Kidney capillary endothelial cell (primary cell): ENCODE measurements at regions not wholly inside any gene's neighbourhood (a gene's known extent, or its start where the extent isn't known, plus 50 kb on each side); places are given as distances from the start of the nearest gene placed in this dataset.
A peak's percentile ranks its signal among the peaks of the same experiment; 100 is the strongest.

Source experiments
- DNase-seq: peaks from one replicate; pipeline ENCODE4 v3.0.0-alpha.2; 2018; ENCODE audit warnings: low spot score

DNA sequence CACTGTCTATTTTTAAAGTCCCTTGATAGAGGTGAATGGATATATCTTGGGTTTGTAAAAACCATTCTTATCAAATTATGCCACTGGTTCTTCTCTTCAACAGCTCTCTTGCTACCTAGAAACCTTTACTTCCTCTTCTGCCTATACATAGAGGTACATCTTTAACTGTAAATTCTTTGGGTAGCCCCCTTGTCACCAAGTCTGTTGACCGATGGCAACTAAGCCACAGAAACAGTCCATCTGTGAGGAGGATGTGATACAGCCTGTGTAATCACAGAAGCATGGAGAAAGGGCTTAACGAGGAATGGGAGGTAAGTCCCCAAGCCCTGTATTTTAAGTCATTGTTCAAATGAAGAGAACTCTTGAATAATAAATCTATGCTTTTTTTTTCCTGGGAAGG lies 246.5 kb upstream of the MDFIC2 start:
- no peak for DNase-seq

DNA sequence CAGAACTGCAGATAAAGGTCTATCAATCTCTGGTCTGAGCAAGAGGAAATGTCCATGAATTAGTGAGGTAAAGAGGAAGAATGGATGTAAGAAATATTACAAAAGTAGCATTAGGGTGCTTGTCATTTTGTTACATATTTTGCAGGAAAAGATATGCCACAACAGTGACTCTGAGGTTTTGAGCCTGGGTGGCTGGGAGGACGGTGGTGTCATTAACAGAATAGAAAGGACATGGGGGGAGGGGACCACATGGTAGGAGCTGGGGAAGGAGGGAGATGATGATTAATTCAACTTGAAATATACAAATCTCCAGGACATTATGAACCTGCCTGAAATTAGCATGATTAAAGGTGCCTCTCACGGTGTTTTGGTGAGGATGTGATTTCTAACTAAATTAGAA lies 245.5 kb upstream of the MDFIC2 start:
- DNase-seq, result no peak

DNA sequence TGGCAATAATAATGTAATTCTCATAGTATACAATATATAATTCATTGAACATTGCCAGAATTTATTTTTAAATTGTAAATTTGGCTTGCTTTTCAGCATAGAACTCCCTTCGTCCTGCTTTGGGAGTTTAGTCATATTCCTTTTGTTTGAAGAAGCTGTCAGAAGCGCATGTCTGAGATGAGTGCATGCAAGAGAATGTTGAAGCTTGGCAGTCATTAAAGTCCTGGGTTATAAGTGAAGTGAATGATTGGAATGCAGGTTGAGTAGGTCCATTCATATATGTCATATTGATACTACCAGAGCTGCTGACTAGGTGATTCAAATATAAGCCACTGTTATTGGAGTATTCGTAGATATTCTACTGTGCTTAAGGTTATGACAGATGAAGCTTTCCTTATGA lies 243.6 kb upstream of the MDFIC2 start:
- DNase-seq, result no peak

DNA sequence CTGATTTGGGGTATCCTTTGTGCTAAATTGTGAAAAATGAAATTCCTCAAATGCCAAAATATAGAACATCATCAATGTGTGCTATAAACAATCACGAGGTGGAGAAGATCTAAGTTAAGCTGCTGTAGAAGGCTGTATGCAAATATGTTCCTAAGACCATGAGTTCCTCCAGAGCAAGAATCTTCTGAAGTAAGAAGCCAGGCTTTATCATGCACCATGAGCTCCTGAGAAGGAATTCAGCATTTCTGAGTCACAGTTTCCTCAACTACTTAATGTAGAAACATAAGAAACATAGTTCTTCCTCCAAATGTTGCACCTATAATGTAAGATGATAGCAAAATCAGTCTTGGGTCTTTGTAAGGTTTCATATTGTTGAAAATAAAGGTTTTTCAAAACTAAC lies 241.7 kb upstream of the MDFIC2 start:
- no peak for DNase-seq

DNA sequence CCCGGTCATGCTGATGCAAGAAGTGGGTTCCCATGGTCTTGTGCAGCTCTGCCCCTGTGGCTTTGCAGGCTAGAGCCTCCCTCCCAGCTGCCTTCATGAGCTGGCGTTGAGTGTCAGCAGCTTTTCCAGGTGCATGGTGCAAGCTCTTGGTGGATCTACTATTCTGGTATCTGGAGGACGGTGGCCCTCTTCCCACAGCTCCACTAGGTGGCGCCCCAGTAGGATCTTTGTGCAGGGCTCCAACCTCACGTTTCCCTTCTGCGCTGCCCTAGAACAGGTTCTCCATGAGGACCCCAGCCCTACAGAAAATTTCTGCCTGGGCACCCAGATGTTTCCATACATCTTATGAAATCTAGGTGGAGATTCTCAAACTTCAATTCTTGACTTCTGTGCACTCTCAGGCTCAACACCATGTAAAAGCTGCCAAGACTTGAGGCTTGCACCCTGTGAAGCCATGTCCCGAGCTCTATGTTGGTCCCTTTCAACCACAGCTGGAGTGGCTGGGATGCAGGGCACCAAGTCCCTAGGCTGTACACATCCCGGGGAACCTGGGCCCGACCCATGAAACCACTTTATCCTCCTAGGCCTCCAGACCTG lies 238.4 kb upstream of the MDFIC2 start:
- DNase-seq, result peak; percentile 40

DNA sequence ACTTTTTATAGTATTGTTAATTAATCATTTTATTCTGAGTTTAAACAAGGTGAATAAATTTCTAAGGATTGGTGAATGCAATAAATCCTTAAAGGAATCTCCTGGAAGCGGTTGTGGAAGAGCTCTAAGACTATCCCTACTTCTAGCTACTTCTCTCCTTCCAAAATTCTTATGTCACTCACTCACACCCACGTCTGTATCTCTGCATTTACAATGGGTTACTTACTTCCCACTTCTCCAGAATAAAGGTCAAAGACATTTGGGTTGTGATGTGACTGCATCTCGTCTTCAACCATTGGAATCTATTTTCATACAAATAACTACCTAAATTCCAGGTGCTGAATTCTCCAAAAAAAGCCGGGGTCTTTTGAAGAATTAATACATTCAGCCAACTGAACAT lies 234.2 kb upstream of the MDFIC2 start:
- no peak for DNase-seq

DNA sequence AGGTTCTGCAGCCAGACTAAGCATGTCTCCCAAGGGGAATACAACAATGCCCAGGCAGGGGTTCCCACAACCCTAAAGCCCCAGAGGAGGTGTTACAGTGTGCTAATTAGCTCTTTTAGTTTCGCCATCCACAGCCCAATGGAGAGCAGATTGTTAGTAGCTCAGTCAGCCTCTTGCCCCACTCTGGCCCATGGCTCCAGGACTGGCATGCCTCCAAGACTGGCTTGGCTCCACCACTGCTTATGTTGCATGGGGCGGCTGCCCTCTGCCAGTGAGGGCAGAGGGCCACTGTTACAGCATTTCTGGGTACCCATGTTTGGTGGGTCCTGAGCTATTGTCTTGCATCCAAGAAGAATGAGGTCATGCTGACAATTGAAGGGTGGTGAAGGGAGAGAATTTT lies 231.1 kb upstream of the MDFIC2 start:
- DNase-seq, result no peak

DNA sequence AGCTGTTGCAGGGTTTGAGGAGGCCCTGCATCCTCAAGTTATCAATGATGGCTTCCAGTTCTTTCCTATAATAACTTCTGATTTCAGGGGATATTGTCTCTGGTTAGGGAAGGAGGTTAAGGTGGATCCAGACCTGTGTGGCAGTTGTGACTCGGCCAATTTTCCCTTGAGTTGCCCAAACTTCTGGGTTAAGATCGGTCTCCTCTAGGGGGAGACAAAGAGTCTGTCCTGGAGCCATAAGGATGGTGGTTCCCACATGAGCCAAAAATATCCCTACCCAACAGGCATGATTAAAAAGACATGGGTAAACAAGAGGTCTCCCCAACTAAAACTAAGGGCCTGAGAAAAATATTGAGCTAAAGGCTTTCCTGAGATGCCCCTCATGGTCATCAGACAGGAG lies 227.5 kb upstream of the MDFIC2 start:
- DNase-seq, result no peak

DNA sequence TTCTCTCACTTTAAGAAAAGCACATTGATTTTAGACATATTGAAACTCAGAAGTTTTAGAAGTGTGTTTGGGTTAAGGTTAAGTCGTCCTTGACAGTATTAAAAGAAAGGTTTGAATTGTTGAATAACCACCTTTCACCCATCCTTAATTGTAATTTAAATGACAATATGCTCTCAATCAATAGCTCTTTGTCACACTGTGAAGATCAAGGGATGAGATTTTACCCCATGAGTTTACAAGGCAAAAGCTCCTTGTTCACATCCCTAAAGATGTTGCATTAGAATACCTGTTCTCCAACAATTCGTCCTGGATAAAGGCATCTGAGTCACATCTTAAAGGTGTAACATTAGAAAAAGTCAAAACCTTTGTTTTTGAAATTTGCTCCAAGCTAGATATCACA lies 220.4 kb upstream of the MDFIC2 start:
- no peak for DNase-seq

DNA sequence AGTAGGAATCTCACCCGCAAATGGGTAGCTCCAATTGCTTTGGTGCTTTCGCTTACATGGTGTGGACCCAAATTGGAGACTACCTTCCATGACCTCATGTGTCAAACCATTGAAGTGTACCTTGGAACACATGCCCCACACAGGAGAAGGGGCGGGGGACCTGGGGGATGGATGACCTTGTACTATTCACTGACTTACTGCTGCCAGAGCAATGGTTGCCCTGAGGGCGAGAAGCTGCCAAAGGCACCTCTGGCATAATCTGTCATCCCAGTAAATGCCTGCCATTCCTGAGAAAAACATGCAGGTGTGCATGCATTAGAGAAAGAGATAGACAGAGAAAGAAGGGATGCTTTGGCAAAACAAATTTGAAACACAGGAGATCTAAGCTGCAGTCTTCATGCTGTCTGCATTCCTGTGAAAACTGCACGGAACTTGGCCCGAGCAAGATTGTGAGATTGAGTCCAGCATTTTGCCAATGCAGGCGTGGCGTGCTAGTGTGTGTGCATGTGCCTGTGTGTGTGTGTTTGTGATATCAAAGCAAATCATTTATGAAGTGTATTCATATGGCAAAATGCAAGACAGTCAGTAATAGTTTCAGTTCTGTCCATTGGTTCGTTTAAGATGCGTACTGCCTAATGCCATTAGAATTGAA lies 219.5 kb upstream of the MDFIC2 start:
- no peak for DNase-seq

DNA sequence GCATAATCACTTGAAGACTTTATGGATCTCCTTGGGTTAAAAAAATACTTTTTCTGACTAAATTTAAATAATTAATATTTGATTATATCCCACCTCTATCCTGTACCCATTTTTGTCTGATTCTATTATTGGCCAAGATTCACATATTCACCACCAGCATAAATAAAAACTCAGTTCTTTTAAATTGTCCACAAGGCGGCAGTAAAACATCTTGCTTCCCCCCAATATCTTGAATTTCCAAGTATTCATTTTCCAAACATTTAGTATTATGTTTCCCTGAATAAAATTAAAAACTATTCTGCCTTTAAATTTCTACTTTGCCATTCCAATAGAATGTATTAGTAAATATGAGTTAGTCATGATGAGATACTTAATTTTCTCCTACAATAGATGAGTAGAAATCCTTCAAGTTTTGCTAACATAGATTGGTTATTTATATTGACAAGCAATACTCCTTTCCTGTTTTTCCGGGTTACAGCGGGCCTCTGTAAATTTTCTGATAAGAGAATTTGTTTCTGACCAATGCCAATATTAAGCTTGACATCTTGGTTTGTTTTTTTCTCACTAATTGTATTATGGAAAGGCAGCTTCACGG lies 218.7 kb upstream of the MDFIC2 start:
- DNase-seq, result peak; percentile 44

DNA sequence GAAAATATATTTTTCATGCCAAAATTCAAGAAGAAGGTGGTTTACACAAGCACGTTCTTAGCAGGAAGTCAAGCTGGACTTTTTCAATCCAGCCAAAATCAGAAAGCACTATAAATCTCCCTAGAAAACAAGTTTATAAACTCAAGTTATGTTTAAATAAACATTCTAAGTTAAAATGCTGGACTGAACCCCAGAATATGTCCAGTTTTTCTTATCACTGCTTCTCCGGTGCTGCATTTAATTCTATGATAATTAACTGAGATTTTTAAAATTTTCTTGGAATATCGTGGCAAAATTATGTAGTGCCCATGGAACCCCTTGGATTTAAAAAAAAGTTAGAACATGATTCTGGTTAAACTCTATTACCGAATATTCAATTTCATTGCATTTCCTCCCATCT lies 218.2 kb upstream of the MDFIC2 start:
- DNase-seq, result no peak

DNA sequence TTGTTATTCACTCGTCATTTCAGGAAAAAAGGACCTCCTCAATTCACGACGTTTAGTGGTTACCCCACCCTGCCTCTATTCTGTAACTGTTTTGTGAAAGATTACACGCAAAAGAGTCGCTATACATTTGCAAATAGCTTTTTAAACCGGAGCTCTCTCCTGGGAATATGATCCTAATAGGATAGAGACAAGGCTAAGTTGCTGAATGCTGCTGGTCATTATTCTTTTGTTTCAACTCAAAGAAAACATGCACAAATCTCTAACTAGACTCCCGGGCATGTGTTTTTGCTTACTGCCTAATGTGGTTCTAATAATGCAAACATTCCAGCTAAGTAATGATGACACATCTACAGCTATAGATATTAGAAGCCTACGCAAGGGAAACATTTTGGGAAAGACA lies 214.6 kb upstream of the MDFIC2 start:
- no peak for DNase-seq

DNA sequence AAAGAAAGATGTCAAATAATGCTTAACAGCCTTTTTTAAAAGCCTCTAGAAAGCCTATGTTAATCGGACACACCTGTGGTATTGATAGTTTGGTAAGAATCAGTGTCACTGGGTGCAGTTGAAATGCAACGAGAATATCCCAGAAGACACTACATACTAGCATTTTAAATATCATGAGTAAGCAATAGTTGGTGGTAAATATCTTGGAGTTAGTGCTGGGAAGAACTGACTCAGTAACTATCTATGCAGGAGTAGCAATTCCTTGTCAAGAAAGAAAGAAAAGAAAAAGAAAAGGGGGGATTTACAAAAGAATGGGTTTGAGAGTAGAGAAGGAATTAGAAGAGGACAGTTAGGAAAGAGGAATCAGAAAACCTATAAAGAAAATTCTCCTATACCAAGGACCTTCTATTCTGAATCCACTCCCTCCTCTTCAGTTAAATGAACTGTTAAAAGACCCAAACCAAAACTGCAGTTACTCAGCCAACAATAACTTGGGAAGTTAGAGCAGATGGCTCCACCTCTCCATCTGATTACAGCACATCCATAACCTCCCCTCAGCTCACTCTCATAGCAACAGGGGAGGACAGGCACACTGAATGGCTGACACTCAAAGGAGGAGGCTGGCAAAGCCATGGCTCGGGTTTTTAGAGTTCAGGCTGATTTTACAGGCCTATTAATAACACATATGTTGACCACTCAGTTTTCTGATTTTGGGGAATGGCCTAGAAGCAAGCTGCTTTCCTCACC lies 207.6 kb upstream of the MDFIC2 start:
- no peak for DNase-seq

DNA sequence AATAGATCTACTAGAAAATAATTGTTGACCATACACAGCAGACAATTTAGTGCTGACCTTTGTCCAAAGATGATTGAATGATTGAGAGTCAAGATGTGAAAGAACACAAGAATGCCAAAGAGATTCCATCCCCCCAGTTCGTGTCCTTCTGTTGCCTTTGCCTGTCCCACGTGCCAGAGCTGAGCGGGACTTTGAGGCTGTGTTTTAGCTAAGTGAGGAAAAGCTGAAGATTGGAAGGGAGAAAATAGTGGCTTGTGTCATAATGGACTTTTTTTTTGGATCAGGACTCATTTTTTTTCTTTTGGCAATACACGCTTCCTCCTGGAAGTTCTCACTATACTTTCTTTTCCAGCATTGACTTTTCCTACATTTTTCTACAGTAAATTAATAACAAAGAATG lies 206.6 kb upstream of the MDFIC2 start:
- no peak for DNase-seq

DNA sequence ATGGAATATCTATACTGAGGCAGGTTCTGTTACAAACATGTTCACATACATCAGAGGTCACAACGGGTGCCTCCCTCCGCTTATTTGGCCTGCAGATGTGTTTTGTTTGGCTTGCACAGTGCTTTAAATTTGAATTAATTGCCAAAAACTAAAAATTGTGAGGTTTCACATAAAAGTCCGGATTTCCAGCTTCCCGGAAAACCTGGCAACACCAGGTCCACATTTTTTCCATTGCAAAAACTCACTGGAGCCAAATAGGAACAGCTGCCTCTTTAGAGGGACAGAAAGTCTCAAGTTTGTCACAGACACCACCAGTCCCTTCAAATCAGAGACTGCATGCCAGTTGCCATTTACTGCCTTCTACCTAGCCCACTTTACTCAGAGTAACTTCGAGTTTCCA lies 205.9 kb upstream of the MDFIC2 start:
- no peak for DNase-seq

DNA sequence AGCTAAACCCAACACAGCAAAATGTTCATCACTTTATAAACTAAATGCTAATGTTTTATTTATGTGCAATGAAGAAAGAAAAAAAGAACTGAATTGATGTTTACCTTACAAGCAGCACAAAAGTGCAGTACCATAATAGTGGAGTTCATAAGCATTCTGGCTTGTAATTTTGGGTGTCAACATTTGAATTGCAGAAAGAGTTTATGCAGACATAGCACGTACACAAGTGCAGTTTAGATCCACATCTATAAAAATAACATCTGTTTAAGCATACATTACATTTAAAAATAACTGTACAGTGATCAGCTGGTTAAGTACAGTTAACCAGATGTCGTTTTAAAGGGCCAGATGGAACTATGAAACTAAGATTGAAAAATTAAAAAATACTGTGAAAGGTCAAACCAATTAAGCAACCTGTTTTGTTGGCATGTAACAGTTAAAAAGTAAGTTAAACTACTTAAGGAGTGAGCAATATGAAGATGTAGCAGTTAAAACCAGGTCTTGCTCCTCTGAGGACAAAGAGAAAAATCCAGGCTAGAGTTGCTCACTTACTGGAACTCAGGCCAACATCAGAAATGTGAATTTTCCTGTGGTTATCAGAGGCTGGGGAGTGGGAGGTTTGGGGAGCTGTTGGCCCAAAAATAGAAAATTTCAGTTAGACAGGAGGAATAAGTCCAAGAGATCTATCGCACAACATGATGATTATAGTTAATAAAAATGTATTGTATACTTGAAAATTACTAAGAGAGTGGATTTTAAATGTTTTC lies 204.9 kb upstream of the MDFIC2 start:
- no peak for DNase-seq

DNA sequence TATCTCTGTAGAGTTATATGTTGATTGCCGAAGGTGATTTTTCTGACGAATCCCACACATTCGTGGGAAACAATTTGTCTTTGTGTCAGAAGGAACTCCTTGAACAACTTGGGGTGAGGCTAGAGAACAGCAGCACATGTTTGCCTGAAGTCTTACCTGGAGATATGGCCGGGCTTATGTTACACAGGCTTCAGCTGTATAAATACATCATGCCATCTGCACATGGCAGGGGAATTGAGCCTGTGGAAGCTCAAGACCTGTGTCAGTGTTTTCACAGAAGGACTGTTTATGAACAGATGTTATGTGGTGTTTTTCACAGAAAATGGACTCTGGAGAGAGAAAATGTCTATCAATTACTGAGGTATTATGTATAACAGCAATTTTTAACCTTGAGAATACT lies 203.6 kb upstream of the MDFIC2 start:
- DNase-seq, result no peak

DNA sequence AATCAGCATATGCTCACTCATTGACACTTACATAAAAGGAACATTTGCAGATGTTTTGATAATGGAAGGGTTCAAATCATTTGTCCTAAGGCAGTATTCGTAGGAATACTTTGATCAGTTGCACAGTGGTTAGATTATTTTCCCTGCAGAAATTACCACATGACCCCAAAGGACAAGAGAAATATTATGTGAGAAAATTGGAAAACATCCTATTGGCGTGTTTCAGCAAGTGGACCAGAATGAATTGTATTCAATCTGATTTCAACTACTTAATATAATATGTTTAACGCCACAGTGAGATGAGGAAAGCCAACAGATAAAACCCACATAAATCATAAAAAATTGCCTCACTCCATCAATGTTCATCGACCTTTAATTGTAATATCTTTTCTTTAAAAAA lies 195.0 kb upstream of the MDFIC2 start:
- DNase-seq, result no peak

DNA sequence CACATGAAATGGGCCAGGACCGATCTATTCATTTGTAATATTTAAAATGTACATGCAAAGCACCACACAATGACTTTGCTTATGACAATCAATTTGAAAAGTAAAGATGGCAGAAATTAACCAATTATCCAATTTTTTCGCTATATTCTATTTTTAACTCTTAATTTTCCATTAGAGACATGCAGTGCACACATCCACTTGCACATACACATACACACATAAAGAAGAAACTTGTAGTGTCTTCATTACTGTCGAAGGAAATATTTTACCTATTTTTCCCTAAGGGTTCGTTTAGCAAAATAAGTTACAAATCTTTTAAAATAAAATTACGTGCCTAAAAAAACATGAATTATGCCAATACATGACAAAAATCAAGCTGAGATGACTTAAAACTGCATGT lies 194.3 kb upstream of the MDFIC2 start:
- DNase-seq, result no peak

DNA sequence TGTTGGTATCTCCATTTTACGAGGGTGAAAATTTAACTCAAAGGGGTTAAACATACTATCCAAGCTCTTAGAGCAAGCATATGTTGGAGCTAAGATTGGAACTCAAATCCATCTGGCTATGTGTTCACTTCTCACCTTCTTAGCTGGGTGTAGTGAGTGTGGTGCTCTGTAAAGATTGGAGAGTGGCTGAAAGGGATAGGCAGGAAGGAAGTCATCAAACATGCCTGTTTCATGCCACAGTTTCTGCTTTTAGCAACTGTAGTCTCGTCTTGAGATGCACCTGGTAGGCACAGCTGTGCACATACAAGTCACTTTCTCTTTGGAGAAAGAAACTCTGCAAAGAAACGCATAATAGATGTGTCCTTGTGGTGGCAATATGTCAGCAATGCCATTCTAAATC lies 189.1 kb upstream of the MDFIC2 start:
- DNase-seq, result no peak

DNA sequence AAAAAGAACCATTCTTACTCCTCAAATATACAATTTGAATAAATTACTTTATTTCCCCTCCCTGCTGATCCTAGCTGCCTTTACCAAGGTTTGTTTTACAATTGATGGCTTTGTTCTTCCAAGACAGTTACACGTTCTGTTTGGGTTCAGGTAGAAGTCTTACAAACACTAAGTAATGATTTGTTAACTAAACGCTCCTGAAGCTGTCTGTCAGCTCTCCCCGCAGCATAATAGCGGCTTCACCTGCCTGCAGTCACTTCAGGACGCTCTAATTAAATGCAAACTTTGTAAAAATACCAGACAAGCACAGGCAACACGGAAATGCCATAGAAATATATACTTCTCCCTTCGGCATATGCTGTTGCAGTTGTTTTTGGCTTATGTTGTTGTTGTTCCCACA lies 176.4 kb upstream of the MDFIC2 start:
- no peak for DNase-seq

DNA sequence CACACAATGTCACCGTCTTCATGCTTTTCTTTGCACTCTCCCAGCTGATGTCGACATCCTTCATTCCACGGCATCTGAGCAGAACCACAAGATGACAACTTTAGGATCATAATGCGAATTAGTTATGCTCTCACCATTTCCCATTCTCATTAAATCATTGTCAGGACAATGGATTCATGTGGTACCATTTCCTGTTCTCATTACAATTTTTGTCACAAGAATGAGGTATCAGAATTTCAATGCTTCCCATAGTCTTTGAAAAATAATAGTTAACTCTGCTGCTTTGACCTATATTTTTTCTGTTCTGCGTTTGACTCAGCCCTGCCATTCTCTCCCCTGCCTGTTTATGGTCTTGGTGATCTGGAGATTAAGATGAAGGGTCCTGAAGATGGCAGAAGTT lies 175.7 kb upstream of the MDFIC2 start:
- no peak for DNase-seq
